OCI-LY7 (cell line): ENCODE measurements at regions not wholly inside any gene's neighbourhood (a gene's known extent, or its start where the extent isn't known, plus 50 kb on each side); places are given as distances from the start of the nearest gene placed in this dataset.

Experiments
- BruUV-seq: library from RNA; stranded (reverse); fragments of 400-500 nt; replicated peaks from 2 replicates; lab custom pipeline; 2021; lab: Mats Ljungman, UMichigan
- CTCF ChIA-PET: fragments of 300-600 bp; sonication (Branson Sonifier 250); formaldehyde crosslinking; loops from one replicate; lab custom pipeline; 2022; ENCODE audit warnings: antibody characterized with exemption; ENCODE audit not compliant: unreplicated experiment; lab: Charles Lee
- POLR2A ChIA-PET: fragments of 300-600 bp; sonication (Branson Sonifier 250); formaldehyde crosslinking; loops from one replicate; lab custom pipeline; 2022; ENCODE audit warnings: antibody characterized with exemption; lab: Charles Lee
- DNase-seq: peaks from one replicate; pipeline ENCODE4 v3.0.0-alpha.2; 2015; ENCODE audit warnings: low spot score
- H2AFZ ChIP-seq: fragments of 200-600 bp; sonication (generic), shearing (Covaris generic); 2 replicates; pipeline ENCODE4 v1.6.1; 2014; ENCODE audit warnings: mild to moderate bottlenecking, antibody characterized with exemption, low read length, moderate library complexity
- H3K27ac ChIP-seq: fragments of 200-600 bp; sonication (generic); 2 replicates; pipeline ENCODE4 v1.5.1; 2014; ENCODE audit warnings: mixed run types, low read depth, mild to moderate bottlenecking, moderate library complexity, low read length, inconsistent platforms; ENCODE audit not compliant: poor library complexity, severe bottlenecking
- H3K36me3 ChIP-seq: fragments of 200-600 bp; sonication (generic); 2 replicates; pipeline ENCODE4 v1.6.1; 2014; ENCODE audit warnings: mild to moderate bottlenecking, antibody characterized with exemption, low read length, moderate library complexity, mixed read lengths; ENCODE audit not compliant: insufficient read depth
- H3K4me1 ChIP-seq: fragments of 200-600 bp; sonication (generic); 2 replicates; pipeline ENCODE4 v1.5.1; 2014; ENCODE audit warnings: mild to moderate bottlenecking, low read length; ENCODE audit not compliant: insufficient read depth, poor library complexity, severe bottlenecking
- H3K4me2 ChIP-seq: fragments of 200-600 bp; sonication (generic); 2 replicates; pipeline ENCODE4 v1.6.1; 2014; ENCODE audit warnings: mild to moderate bottlenecking, low read length
- H3K4me3 ChIP-seq: fragments of 200-600 bp; sonication (generic); 2 replicates; pipeline ENCODE4 v1.5.1; 2014; ENCODE audit warnings: mild to moderate bottlenecking, low read depth, low read length; ENCODE audit not compliant: poor library complexity, severe bottlenecking
- H3K79me2 ChIP-seq: fragments of 200-600 bp; sonication (generic); 2 replicates; pipeline ENCODE4 v1.6.1; 2016; ENCODE audit warnings: low read depth, mild to moderate bottlenecking, low read length, moderate library complexity, mixed read lengths; ENCODE audit not compliant: insufficient read depth
- H3K9me2 ChIP-seq: fragments of 200-600 bp; sonication (generic); 2 replicates; pipeline ENCODE4 v1.6.1; 2016; ENCODE audit warnings: mild to moderate bottlenecking, low read length, mixed read lengths; ENCODE audit not compliant: insufficient read depth
- H3K9me3 ChIP-seq: fragments of 200-600 bp; sonication (generic); 2 replicates; pipeline ENCODE4 v1.6.1; 2014; ENCODE audit warnings: mild to moderate bottlenecking, mixed run types, low read length, mixed read lengths
- H4K20me1 ChIP-seq: fragments of 200-600 bp; sonication (generic); 2 replicates; pipeline ENCODE4 v1.6.1; 2014; ENCODE audit warnings: mild to moderate bottlenecking, antibody characterized with exemption, low read length, moderate library complexity, mixed read lengths; ENCODE audit not compliant: insufficient read depth
- CTCF ChIP-seq: fragments of 200-600 bp; sonication (generic); conservative IDR thresholded peaks from 2 replicates; pipeline ENCODE4 v1.5.1; 2014; ENCODE audit warnings: mild to moderate bottlenecking, antibody characterized with exemption, low read length, moderate library complexity, mixed read lengths
- EZH2phosphoT487 ChIP-seq: fragments of 200-600 bp; sonication (generic); IDR thresholded peaks from 2 replicates; pipeline ENCODE4 v1.6.1; 2018; ENCODE audit warnings: low read depth, borderline replicate concordance, mild to moderate bottlenecking, mixed run types, antibody characterized with exemption, low read length, moderate library complexity, mixed read lengths
- intact Hi-C: fragments of 100-400 bp; cut with micrococcal nuclease; formaldehyde crosslinking; loops from one replicate; pipeline ENCODE4 v1.10.0; 2022; ENCODE audit not compliant: unreplicated experiment

DNA sequence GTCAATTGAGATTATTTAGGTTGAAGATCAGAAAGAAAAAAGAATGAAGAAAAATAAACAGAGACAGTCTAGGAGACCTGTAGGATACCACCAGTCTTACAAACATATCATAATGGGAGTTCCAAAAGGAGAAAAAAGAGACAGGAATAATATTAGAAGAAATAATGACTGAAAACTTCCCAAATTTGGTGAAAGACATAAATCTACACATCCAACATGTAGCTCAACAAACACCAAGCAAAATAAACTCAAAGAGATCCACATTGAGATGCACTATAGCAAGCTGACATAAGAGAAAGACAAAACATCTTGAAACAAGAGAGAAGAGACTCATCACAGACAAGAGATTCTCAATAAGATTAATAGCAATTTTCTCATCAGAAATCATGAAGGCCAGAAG lies 274.0 kb downstream of the TFCP2L1 start:
- TF ChIP-seq CTCF (no peak), EZH2phosphoT487 (no peak)

DNA sequence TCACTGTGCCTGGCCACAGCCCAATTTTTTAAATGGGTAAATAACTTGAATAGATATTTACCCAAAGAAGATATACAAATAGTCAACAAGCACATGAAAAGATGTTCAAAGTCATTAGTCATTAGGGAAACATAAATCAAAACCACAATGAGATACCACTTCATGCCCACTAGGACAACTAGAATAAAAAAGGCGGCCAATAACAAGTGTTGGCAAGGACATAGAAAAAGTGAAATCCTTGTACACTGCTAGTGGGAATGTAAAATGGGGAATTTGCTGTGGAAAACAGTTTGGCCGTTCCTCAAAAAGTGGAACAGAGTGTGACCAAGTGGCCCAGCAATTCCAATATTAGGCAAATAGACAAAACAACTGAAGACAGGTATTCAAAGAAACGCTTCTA lies 270.1 kb downstream of the TFCP2L1 start:
- Histone ChIP-seq H3K9me2 (no peaks in the 10 kb centered on the region), H3K4me3 (no peak overlapping the region), H3K27ac (no peak overlapping the region), H3K79me2 (no peaks in the 10 kb centered on the region), H3K4me1 (no peaks in the 10 kb centered on the region), H4K20me1 (no peaks in the 10 kb centered on the region), H2AFZ (no peak overlapping the region), H3K9me3 (no peaks in the 10 kb centered on the region), H3K36me3 (no peaks in the 10 kb centered on the region), H3K4me2 (no peak overlapping the region)
- POLR2A ChIA-PET, result interaction anchor here (0.7 kb wide), 1 partner anchor 22 kb away, joined by 5 read pairs; no protein-coding TSS in a partner anchor
- CTCF ChIA-PET, result no interaction called here
- no peak for DNase-seq
- no peak for TF ChIP-seq CTCF
- TF ChIP-seq EZH2phosphoT487, result no peak
- intact Hi-C loops, result no loop called here
- BruUV-seq, result no TSS peak

More for the DNA sequence above, 274.0 kb downstream of the TFCP2L1 start:
- H3K9me2 ChIP-seq, result no peaks in the 10 kb centered on the region
- POLR2A ChIA-PET, result interaction anchor here (0.6 kb wide), 1 partner anchor 35 kb away, joined by 3 read pairs; no protein-coding TSS in a partner anchor
- BruUV-seq, result no TSS peak
- no peak overlapping the region for H3K4me3 ChIP-seq
- H3K79me2 ChIP-seq, result no peaks in the 10 kb centered on the region
- H3K27ac ChIP-seq, result no peak overlapping the region
- no peaks in the 10 kb centered on the region for H3K4me1 ChIP-seq
- no peak overlapping the region for H2AFZ ChIP-seq
- no peaks in the 10 kb centered on the region for H4K20me1 ChIP-seq
- H3K9me3 ChIP-seq, result no peaks in the 10 kb centered on the region
- intact Hi-C loops, result no loop called here
- H3K36me3 ChIP-seq, result no peaks in the 10 kb centered on the region
- DNase-seq, result no peak
- CTCF ChIA-PET, result no interaction called here
- H3K4me2 ChIP-seq, result no peak overlapping the region

- TF ChIP-seq CTCF (no peak), EZH2phosphoT487 (no peak)
- Histone ChIP-seq H4K20me1 (no peaks in the 10 kb centered on the region), H3K36me3 (no peaks in the 10 kb centered on the region), H3K4me2 (no peak overlapping the region), H2AFZ (no peak overlapping the region), H3K9me3 (no peaks in the 10 kb centered on the region), H3K4me1 (no peaks in the 10 kb centered on the region), H3K4me3 (no peak overlapping the region), H3K27ac (no peak overlapping the region), H3K9me2 (no peaks in the 10 kb centered on the region), H3K79me2 (no peaks in the 10 kb centered on the region)
- POLR2A ChIA-PET, result interaction anchor here (0.7 kb wide), 1 partner anchor 257 kb away, joined by 3 read pairs; no protein-coding TSS in a partner anchor
- CTCF ChIA-PET, result no interaction called here
- BruUV-seq, result no TSS peak
- no peak for DNase-seq
- intact Hi-C loops, result no loop called here
Measured at GRCh38 chr2:121015971-121016485, 269.0 kb downstream of the TFCP2L1 start.
